Liver (tissue), 8 donors: ENCODE measurements at regions not wholly inside any gene's neighbourhood (a gene's known extent, or its start where the extent isn't known, plus 50 kb on each side); places are given as distances from the start of the nearest gene placed in this dataset.

Experiments used
- DNase-seq: peaks from one replicate; pipeline ENCODE4 v3.0.0-alpha.2; 2017; ENCODE audit warnings: low spot score
- H3K27ac ChIP-seq, 2 donors: one replicate each; pipeline ENCODE4 v1.7.0; 2013; ENCODE audit warnings: inconsistent platforms in 2 of 2, low read length in 2 of 2, control low read depth in 1 of 2, low read depth in 1 of 2, mild to moderate bottlenecking in 1 of 2
- H3K27me3 ChIP-seq, 4 donors: one replicate each; pipeline versions ENCODE4 v1.6.1 to v1.7.0; 2013; ENCODE audit warnings: low read length in 3 of 4, inconsistent platforms in 1 of 4, mild to moderate bottlenecking in 1 of 4, moderate library complexity in 1 of 4; ENCODE audit not compliant: control insufficient read depth in 4 of 4, insufficient read depth in 4 of 4
- H3K36me3 ChIP-seq, 4 donors: one replicate each; pipeline versions ENCODE4 v1.6.1 to v1.7.0; 2013; ENCODE audit warnings: low read length in 3 of 4, mild to moderate bottlenecking in 3 of 4, low read depth in 1 of 4, moderate library complexity in 1 of 4; ENCODE audit not compliant: control insufficient read depth in 4 of 4, insufficient read depth in 3 of 4
- H3K4me1 ChIP-seq, 4 donors: one replicate each; pipeline versions ENCODE4 v1.6.1 to v1.7.0; 2013; ENCODE audit warnings: low read length in 3 of 4, mild to moderate bottlenecking in 3 of 4, moderate library complexity in 1 of 4; ENCODE audit not compliant: control insufficient read depth in 4 of 4, insufficient read depth in 4 of 4
- H3K4me3 ChIP-seq, 3 donors: one replicate each; pipeline versions ENCODE4 v1.6.1 to v1.7.0; 2013; ENCODE audit warnings: low read length in 3 of 3, control low read depth in 1 of 3, low read depth in 1 of 3, mild to moderate bottlenecking in 1 of 3
- H3K9ac ChIP-seq, 2 donors: one replicate each; pipeline ENCODE4 v1.7.0; 2013; ENCODE audit warnings: low read length in 2 of 2, mild to moderate bottlenecking in 2 of 2, moderate library complexity in 2 of 2, control low read depth in 1 of 2, low read depth in 1 of 2
- H3K9me3 ChIP-seq, 4 donors: one replicate each; pipeline versions ENCODE4 v1.6.1 to v1.7.0; 2013; ENCODE audit warnings: low read length in 3 of 4; ENCODE audit not compliant: control insufficient read depth in 4 of 4
- EGR1 ChIP-seq, 2 donors: IDR thresholded peaks; 2 replicates each; pipeline ENCODE4 v1.6.1; 2016 to 2018; ENCODE audit warnings: antibody characterized with exemption in 2 of 2, low read depth in 2 of 2
- FOXA1 ChIP-seq: IDR thresholded peaks from 2 replicates; pipeline ENCODE4 v1.6.1; 2016; ENCODE audit warnings: antibody characterized with exemption
- FOXA2 ChIP-seq: IDR thresholded peaks from 2 replicates; pipeline ENCODE4 v1.6.1; 2016; ENCODE audit warnings: antibody characterized with exemption
- GABPA ChIP-seq, 2 donors: IDR thresholded peaks in 1 of 2; conservative IDR thresholded peaks in 1 of 2; 2 replicates each; pipeline ENCODE4 v1.6.1; 2016; ENCODE audit warnings: antibody characterized with exemption in 2 of 2, mild to moderate bottlenecking in 1 of 2, moderate library complexity in 1 of 2
- NR2F2 ChIP-seq: IDR thresholded peaks from 2 replicates; pipeline ENCODE4 v1.6.1; 2016; ENCODE audit warnings: antibody characterized with exemption
- RAD21 ChIP-seq, 2 donors: IDR thresholded peaks; 2 replicates each; pipeline ENCODE4 v1.6.1; 2016; ENCODE audit warnings: antibody characterized with exemption in 2 of 2, mild to moderate bottlenecking in 2 of 2
- RXRA ChIP-seq, 2 donors: IDR thresholded peaks; 2 replicates each; pipeline ENCODE4 v1.6.1; 2017 to 2018; ENCODE audit warnings: antibody characterized with exemption in 2 of 2, mild to moderate bottlenecking in 1 of 2
- SP1 ChIP-seq: IDR thresholded peaks from 2 replicates; pipeline ENCODE4 v1.6.1; 2018; ENCODE audit warnings: antibody characterized with exemption, mild to moderate bottlenecking
- TAF1 ChIP-seq: conservative IDR thresholded peaks from 2 replicates; pipeline ENCODE4 v1.6.1; 2016; ENCODE audit warnings: antibody characterized with exemption, mild to moderate bottlenecking
- YY1 ChIP-seq: IDR thresholded peaks from 2 replicates; pipeline ENCODE4 v1.6.1; 2016; ENCODE audit warnings: antibody characterized with exemption, mild to moderate bottlenecking
- WGBS: extraction: QIAGEN DNeasy Blood & Tissue Kit; methylation state at CpG from one replicate; pipeline ENCODE4 v1.1.7; 2013; 5-methylcytosine and 5-hydroxymethylcytosine counted together
- TF ChIP-seq, protein P1 (sequence below): fragments of 150-350 bp; IDR thresholded peaks from 2 replicates; pipeline ENCODE4 v1.5.1; 2017; ENCODE audit warnings: improper control_type of control experiment, low read depth, low read length; ENCODE audit not compliant: missing input control
- TF ChIP-seq, protein P2 (sequence below): IDR thresholded peaks from 2 replicates; pipeline ENCODE4 v1.6.1; 2016; ENCODE audit warnings: antibody characterized with exemption, mild to moderate bottlenecking
- TF ChIP-seq, protein P3 (sequence below): IDR thresholded peaks from 2 replicates; pipeline ENCODE4 v1.6.1; 2016; ENCODE audit warnings: antibody characterized with exemption
- TF ChIP-seq, protein P4 (sequence below): IDR thresholded peaks from 2 replicates; pipeline ENCODE4 v1.6.1; 2016; ENCODE audit warnings: antibody characterized with exemption
- donor health status: healthy.
- donor health status: healthy.
- donor health status: healthy.
- donor health status: healthy.
- donor health status: healthy.

DNA sequence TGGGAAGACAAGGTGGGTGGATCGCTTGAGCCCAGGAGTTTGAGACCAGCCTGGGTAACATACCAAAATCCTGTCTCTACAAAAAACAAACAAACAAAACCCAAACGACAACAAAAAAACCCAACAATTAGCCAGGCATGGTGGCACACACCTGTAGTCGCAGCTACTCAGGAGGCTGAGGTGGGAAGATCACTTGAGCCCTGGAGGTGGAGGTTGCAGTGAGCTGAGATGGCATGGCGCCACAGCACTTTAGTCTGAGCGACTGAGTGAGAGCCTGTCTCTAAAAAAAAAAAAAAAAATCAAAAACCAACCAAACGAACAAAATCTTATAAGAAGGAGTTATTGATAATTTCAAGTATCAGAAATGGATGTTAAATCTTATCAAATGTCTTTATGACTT, 114.9 kb downstream of the CDH26 start:
- Histone ChIP-seq H3K36me3 (no peaks in the 10 kb centered on the region), H3K27ac (no peak overlapping the region), H3K27me3 (peaks cover 0 to 3% (median 0%) of the 10 kb centered on the region in 4 donors), H3K4me3 (no peak overlapping the region), H3K9ac (no peak overlapping the region), H3K9me3 (peaks cover 0 to 2% (median 0%) of the 10 kb centered on the region in 4 donors), H3K4me1 (no peaks in the 10 kb centered on the region)
- TF ChIP-seq EGR1 (IDR thresholded peaks at IDR 0.05; ENCODE audit: low read depth in 2 of 2): no peak
- TF ChIP-seq, protein P1, sequence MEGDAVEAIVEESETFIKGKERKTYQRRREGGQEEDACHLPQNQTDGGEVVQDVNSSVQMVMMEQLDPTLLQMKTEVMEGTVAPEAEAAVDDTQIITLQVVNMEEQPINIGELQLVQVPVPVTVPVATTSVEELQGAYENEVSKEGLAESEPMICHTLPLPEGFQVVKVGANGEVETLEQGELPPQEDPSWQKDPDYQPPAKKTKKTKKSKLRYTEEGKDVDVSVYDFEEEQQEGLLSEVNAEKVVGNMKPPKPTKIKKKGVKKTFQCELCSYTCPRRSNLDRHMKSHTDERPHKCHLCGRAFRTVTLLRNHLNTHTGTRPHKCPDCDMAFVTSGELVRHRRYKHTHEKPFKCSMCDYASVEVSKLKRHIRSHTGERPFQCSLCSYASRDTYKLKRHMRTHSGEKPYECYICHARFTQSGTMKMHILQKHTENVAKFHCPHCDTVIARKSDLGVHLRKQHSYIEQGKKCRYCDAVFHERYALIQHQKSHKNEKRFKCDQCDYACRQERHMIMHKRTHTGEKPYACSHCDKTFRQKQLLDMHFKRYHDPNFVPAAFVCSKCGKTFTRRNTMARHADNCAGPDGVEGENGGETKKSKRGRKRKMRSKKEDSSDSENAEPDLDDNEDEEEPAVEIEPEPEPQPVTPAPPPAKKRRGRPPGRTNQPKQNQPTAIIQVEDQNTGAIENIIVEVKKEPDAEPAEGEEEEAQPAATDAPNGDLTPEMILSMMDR: no peak
- TF ChIP-seq, protein P2, sequence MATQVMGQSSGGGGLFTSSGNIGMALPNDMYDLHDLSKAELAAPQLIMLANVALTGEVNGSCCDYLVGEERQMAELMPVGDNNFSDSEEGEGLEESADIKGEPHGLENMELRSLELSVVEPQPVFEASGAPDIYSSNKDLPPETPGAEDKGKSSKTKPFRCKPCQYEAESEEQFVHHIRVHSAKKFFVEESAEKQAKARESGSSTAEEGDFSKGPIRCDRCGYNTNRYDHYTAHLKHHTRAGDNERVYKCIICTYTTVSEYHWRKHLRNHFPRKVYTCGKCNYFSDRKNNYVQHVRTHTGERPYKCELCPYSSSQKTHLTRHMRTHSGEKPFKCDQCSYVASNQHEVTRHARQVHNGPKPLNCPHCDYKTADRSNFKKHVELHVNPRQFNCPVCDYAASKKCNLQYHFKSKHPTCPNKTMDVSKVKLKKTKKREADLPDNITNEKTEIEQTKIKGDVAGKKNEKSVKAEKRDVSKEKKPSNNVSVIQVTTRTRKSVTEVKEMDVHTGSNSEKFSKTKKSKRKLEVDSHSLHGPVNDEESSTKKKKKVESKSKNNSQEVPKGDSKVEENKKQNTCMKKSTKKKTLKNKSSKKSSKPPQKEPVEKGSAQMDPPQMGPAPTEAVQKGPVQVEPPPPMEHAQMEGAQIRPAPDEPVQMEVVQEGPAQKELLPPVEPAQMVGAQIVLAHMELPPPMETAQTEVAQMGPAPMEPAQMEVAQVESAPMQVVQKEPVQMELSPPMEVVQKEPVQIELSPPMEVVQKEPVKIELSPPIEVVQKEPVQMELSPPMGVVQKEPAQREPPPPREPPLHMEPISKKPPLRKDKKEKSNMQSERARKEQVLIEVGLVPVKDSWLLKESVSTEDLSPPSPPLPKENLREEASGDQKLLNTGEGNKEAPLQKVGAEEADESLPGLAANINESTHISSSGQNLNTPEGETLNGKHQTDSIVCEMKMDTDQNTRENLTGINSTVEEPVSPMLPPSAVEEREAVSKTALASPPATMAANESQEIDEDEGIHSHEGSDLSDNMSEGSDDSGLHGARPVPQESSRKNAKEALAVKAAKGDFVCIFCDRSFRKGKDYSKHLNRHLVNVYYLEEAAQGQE: no peak
- no peak for TF ChIP-seq FOXA2
- no peak for TF ChIP-seq GABPA (IDR thresholded peaks at IDR 0.05 in 1 of 2, conservative IDR thresholded peaks at IDR 0.05 in 1 of 2)
- TF ChIP-seq, protein P3, sequence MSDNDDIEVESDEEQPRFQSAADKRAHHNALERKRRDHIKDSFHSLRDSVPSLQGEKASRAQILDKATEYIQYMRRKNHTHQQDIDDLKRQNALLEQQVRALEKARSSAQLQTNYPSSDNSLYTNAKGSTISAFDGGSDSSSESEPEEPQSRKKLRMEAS: no peak
- TF ChIP-seq TAF1: no peak
- TF ChIP-seq FOXA1: no peak
- WGBS: 82% methylated on average over 6 of the region's 6 CpGs
- no peak for DNase-seq

DNA sequence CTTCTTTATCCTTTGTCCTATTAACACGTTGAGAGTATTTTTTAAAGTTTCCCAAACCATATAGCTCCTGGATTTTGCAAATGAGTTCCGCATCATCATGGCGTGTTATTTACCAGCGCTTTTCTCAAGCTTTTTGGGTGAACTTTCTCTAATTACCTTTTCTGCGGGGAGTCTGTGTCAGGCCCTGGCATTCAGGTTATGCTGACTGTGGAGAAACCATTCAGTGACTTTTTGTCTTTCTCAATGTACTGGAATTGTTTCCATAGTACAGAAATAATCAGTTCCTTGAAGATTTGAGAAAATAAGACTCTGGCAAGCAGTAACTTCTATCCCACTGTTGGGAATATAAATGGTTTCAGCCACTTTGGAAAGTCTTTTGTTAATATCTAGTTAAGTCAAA, 115.3 kb downstream of the CDH26 start:
- Histone ChIP-seq H3K27ac (no peak overlapping the region), H3K4me3 (no peak overlapping the region), H3K9me3 (peaks cover 0 to 2% (median 0%) of the 10 kb centered on the region in 4 donors), H3K4me1 (no peaks in the 10 kb centered on the region), H3K27me3 (peaks cover 0 to 3% (median 0%) of the 10 kb centered on the region in 4 donors), H3K9ac (no peak overlapping the region), H3K36me3 (no peaks in the 10 kb centered on the region)
- TF ChIP-seq, protein P2: no peak
- TF ChIP-seq NR2F2: no peak
- TF ChIP-seq FOXA2: no peak
- TF ChIP-seq, protein P4, sequence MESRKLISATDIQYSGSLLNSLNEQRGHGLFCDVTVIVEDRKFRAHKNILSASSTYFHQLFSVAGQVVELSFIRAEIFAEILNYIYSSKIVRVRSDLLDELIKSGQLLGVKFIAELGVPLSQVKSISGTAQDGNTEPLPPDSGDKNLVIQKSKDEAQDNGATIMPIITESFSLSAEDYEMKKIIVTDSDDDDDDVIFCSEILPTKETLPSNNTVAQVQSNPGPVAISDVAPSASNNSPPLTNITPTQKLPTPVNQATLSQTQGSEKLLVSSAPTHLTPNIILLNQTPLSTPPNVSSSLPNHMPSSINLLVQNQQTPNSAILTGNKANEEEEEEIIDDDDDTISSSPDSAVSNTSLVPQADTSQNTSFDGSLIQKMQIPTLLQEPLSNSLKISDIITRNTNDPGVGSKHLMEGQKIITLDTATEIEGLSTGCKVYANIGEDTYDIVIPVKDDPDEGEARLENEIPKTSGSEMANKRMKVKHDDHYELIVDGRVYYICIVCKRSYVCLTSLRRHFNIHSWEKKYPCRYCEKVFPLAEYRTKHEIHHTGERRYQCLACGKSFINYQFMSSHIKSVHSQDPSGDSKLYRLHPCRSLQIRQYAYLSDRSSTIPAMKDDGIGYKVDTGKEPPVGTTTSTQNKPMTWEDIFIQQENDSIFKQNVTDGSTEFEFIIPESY: no peak
- no peak for TF ChIP-seq SP1
- no peak for TF ChIP-seq TAF1
- no peak for TF ChIP-seq YY1
- TF ChIP-seq RAD21 (IDR thresholded peaks at IDR 0.05): no peak
- no peak for TF ChIP-seq RXRA (IDR thresholded peaks at IDR 0.05)
- TF ChIP-seq FOXA1: no peak
- TF ChIP-seq GABPA (IDR thresholded peaks at IDR 0.05 in 1 of 2, conservative IDR thresholded peaks at IDR 0.05 in 1 of 2): no peak
- TF ChIP-seq, protein P1: no peak
- TF ChIP-seq, protein P3: no peak
- no peak for DNase-seq
- 53% methylated on average over 5 of the region's 5 CpGs for WGBS
